ENCODE measurements at regions not wholly inside any gene's neighbourhood (a gene's known extent, or its start where the extent isn't known, plus 50 kb on each side); places are given as distances from the start of the nearest gene placed in this dataset.

- H3K9me3 Mint-ChIP-seq = peaks cover 9% of the 10 kb centered on the region
- no peak overlapping the region for H3K27ac Mint-ChIP-seq
- H3K36me3 Mint-ChIP-seq = no peaks in the 10 kb centered on the region
- no peak for TF ChIP-seq ERG (CRISPR knock-in tag; IDR thresholded peaks at IDR 0.05)
- no peak for TF ChIP-seq FOXP1 (CRISPR knock-in tag; IDR thresholded peaks at IDR 0.05; ENCODE audit: borderline replicate concordance)
- TF ChIP-seq ZSCAN18 (CRISPR knock-in tag; IDR thresholded peaks at IDR 0.05) = no peak
- ATAC-seq (no peak), DNase-seq (ENCODE audit: low spot score) (no peak)
- ChIA-PET POLR2A (no interaction called here), CTCF (no interaction called here)
- H3K27me3 Mint-ChIP-seq (ENCODE audit: low read depth) = no peaks in the 10 kb centered on the region; the same call in 1 of the 2 replicates
- H3K4me3 Mint-ChIP-seq = no peak overlapping the region
- H3K4me1 Mint-ChIP-seq = peaks cover 20% of the 10 kb centered on the region
Measured at GRCh38 chr10:94198324-94198723, 164.4 kb downstream of the NOC3L start.

GRCh38 chr10:94199565-94199964 lies 163.2 kb downstream of the NOC3L start:
- peaks cover 9% of the 10 kb centered on the region for H3K9me3 Mint-ChIP-seq

GRCh38 chr10:94200146-94200837 lies 162.4 kb downstream of the NOC3L start:
- no peaks in the 10 kb centered on the region for H3K36me3 Mint-ChIP-seq
- H3K4me3 Mint-ChIP-seq = no peak overlapping the region
- CTCF ChIA-PET = no interaction called here
- H3K9me3 Mint-ChIP-seq = peaks cover 9% of the 10 kb centered on the region
- ATAC-seq = no peak
- no peak overlapping the region for H3K27ac Mint-ChIP-seq
- DNase-seq (ENCODE audit: low spot score) = no peak
- POLR2A ChIA-PET = no interaction called here
- H3K27me3 Mint-ChIP-seq (ENCODE audit: low read depth) = no peaks in the 10 kb centered on the region; the same call in 1 of the 2 replicates
- H3K4me1 Mint-ChIP-seq = peaks cover 15% of the 10 kb centered on the region
- no peak for TF ChIP-seq JAZF1 (CRISPR knock-in tag; IDR thresholded peaks at IDR 0.05)
- TF ChIP-seq FOXK1 (CRISPR knock-in tag; IDR thresholded peaks at IDR 0.05) = no peak
- no peak for TF ChIP-seq STAT6 (CRISPR knock-in tag; conservative IDR thresholded peaks at IDR 0.05; ENCODE audit: low read depth)
- TF ChIP-seq AR (CRISPR knock-in tag; IDR thresholded peaks at IDR 0.05) = no peak
- no peak for TF ChIP-seq HMGA2 (CRISPR knock-in tag; IDR thresholded peaks at IDR 0.05)

More at GRCh38 chr10:94199565-94199964, 163.2 kb downstream of the NOC3L start:
- no peak for TF ChIP-seq ARID4B (CRISPR knock-in tag; IDR thresholded peaks at IDR 0.05; ENCODE audit: borderline replicate concordance)
- no peak for TF ChIP-seq ZNF396 (CRISPR knock-in tag; IDR thresholded peaks at IDR 0.05; ENCODE audit: borderline replicate concordance)
- TF ChIP-seq CDX4 (CRISPR knock-in tag; IDR thresholded peaks at IDR 0.05; ENCODE audit: borderline replicate concordance) = no peak
- TF ChIP-seq NR1H2 (CRISPR knock-in tag; IDR thresholded peaks at IDR 0.05) = no peak
- TF ChIP-seq ZNF138 (CRISPR knock-in tag; conservative IDR thresholded peaks at IDR 0.05) = no peak
- no peak for TF ChIP-seq NFE2L1 (CRISPR knock-in tag; IDR thresholded peaks at IDR 0.05)
- TF ChIP-seq ZNF671 (CRISPR knock-in tag; IDR thresholded peaks at IDR 0.05) = no peak
- ChIA-PET CTCF (no interaction called here), POLR2A (no interaction called here)
- Mint-ChIP-seq H3K27ac (no peak overlapping the region), H3K27me3 (ENCODE audit: low read depth) (no peaks in the 10 kb centered on the region; the same call in 1 of the 2 replicates), H3K4me3 (no peak overlapping the region), H3K4me1 (peaks cover 11% of the 10 kb centered on the region), H3K36me3 (no peaks in the 10 kb centered on the region)
- ATAC-seq = no peak
- DNase-seq (ENCODE audit: low spot score) = no peak

Measured in WTC11 (cell line).